ENCODE measurements at regions not wholly inside any gene's neighbourhood (a gene's known extent, or its start where the extent isn't known, plus 50 kb on each side); places are given as distances from the start of the nearest gene placed in this dataset.

GRCh38 chr12:84436134-84436533, 476.5 kb downstream of the SLC6A15 start:
- TF ChIP-seq CTCF (optimal IDR thresholded peaks at IDR 0.05 in 1 of 3, IDR thresholded peaks at IDR 0.05 in 1 of 3, conservative IDR thresholded peaks at IDR 0.05 in 1 of 3; ENCODE audit: extremely low read depth in 1 of 3, insufficient read depth in 2 of 3, low read length in 3 of 3) (no peak), EZH2 (IDR thresholded peaks at IDR 0.05; ENCODE audit: low read length) (no peak)

Measured in keratinocyte (primary cell).